ENCODE measurements at regions not wholly inside any gene's neighbourhood (a gene's known extent, or its start where the extent isn't known, plus 50 kb on each side); places are given as distances from the start of the nearest gene placed in this dataset.

DNA sequence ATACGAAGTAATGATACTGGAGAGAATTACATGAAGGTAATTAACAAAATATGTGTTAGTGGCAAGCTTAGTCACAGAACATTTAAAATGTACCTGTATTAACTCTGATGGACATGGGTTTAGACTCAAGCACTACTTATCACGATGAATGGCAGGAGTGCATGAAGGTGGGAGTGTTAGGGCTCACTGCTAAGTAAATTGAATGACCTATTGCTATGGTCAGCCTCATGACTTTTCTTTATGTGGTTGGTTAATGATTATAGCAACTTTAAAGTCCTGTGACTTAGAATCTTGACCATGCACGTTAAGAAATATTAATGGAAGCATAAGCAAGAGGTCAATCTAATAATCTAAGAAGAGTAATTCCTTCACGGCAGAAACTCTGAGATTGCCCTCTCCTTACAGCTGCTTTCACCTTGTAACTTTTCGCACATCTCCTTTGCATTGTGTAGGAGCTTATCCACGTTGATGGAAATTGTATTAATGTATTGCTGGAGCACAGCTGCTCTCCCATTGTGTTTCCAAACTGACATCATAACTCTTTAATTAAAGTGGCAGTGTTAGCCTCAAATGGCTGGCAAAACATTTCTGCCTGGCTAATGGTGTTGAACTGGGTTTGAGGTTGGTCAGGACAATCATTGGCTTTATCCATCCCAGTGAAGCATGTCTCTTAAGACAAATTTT lies 114.5 kb downstream of the RXFP2 start:
- TF ChIP-seq, protein P1, sequence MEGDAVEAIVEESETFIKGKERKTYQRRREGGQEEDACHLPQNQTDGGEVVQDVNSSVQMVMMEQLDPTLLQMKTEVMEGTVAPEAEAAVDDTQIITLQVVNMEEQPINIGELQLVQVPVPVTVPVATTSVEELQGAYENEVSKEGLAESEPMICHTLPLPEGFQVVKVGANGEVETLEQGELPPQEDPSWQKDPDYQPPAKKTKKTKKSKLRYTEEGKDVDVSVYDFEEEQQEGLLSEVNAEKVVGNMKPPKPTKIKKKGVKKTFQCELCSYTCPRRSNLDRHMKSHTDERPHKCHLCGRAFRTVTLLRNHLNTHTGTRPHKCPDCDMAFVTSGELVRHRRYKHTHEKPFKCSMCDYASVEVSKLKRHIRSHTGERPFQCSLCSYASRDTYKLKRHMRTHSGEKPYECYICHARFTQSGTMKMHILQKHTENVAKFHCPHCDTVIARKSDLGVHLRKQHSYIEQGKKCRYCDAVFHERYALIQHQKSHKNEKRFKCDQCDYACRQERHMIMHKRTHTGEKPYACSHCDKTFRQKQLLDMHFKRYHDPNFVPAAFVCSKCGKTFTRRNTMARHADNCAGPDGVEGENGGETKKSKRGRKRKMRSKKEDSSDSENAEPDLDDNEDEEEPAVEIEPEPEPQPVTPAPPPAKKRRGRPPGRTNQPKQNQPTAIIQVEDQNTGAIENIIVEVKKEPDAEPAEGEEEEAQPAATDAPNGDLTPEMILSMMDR (conservative IDR thresholded peaks at IDR 0.05; ENCODE audit: low read depth, low read length): no peak
- no peak overlapping the region for H3K4me3 ChIP-seq (ENCODE audit: low read depth, low read length)
- DNase-seq (ENCODE audit: low read depth): no peak

DNA sequence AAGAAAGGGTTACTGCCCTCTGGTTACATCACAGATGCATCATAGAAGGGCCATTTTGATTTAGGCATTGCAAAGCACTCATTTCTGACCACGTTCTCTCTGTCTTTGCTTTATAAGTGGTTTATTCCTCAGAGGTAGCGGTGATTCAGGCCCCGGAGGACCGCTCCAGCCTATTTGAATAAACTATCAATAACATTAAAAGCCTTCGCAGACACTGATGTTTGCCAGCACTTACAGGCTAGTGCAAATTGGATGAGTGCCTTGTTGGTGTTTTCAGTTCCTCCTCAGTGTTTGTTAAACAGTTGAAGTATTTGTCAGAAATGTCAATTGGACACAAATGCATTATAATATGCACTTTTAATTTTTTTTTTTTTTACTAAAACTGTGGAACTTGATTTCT lies 120.2 kb downstream of the RXFP2 start:
- TF ChIP-seq, protein P1 (conservative IDR thresholded peaks at IDR 0.05; ENCODE audit: low read depth, low read length): no peak
- H3K4me3 ChIP-seq (ENCODE audit: low read depth, low read length): no peak overlapping the region
- no peak for DNase-seq (ENCODE audit: low read depth)

DNA sequence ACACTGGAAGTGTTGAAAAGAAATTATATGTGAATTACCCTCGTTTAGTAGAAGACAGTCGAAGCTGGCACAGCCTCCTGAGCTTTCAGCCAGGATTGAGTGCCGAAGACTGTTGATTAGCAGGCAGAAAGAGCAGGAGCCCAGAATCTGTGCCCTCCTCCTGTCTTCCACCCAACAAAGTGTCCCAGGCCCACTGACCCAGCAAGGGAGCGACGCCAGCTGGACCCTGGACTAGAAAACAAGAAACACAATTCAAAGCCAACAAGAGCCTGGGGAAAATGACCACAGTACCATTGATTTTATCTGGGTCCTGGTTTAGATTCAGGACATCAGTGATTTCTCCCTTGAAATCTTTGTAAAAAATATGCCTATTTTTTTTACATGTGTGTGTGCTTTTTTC lies 120.7 kb downstream of the RXFP2 start:
- H3K4me3 ChIP-seq (ENCODE audit: low read depth, low read length): no peak overlapping the region
- no peak for DNase-seq (ENCODE audit: low read depth)
- TF ChIP-seq, protein P1 (conservative IDR thresholded peaks at IDR 0.05; ENCODE audit: low read depth, low read length): no peak

- H3K4me3 ChIP-seq (ENCODE audit: low read depth, low read length): no peak overlapping the region
- TF ChIP-seq, protein P1 (conservative IDR thresholded peaks at IDR 0.05; ENCODE audit: low read depth, low read length): no peak
- DNase-seq (ENCODE audit: low read depth): no peak
Observed at GRCh38 chr13:31862828-31863227, 123.5 kb downstream of the RXFP2 start.

DNA sequence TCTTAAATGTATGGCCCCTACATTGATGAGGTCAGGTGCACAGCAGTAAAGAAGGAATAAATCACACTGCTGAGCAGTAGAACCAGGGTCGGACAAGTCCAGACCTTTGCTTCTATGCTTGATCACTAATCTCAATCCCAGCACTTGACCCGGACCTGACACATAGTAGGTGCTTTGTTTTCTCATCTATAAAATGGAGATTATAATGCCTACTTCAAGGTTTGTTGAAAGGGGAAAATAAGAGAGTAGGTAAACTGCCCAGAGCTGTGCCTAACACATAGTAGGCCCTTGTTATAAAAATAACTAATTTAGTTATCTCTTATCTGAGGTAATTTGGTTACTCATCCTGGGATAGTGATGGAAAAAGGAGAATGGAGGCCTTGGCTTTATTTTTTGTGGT lies 125.0 kb downstream of the RXFP2 start:
- H3K4me3 ChIP-seq (ENCODE audit: low read depth, low read length): no peak overlapping the region
- DNase-seq (ENCODE audit: low read depth): no peak
- TF ChIP-seq, protein P1 (conservative IDR thresholded peaks at IDR 0.05; ENCODE audit: low read depth, low read length): no peak

DNA sequence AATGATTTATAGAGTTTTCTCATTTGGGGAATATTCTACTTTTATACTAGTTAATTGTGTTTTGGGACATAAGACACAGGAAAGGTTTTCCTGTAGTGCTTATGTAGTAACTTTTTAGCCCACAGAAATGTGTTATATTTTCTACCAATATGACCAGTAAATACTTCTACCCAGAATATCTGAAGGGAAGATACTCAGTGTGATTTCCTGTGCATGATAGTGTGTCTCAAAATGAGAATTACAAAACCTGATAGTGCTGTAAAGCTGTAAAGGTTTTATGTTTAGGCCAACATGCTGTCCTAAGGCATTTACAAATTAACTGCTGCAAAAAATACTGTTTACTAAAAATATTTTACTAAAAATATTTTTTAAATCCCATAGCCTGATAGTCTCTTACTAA lies 126.8 kb downstream of the RXFP2 start:
- no peak overlapping the region for H3K4me3 ChIP-seq (ENCODE audit: low read depth, low read length)
- DNase-seq (ENCODE audit: low read depth): no peak
- TF ChIP-seq, protein P1 (conservative IDR thresholded peaks at IDR 0.05; ENCODE audit: low read depth, low read length): no peak

DNA sequence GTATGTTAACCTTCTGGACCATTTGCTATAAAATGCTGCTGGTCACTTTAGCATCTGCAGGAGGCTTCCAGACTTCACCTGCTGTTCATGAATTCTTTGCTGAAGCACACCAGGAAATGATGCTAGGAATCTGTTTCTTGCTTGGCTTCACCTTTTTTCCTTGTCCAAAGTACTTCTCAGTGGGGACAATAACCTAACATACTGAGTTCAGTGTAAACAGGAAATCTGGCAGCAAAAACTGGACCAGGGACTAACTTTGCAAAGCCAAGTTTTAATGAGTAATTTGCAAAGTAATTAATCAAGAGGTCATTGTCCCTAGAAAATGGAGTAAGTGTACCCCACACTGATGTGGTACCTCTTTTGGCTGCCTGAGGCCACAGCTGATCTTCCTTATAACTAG lies 128.4 kb downstream of the RXFP2 start:
- no peak for DNase-seq (ENCODE audit: low read depth)
- TF ChIP-seq, protein P1 (conservative IDR thresholded peaks at IDR 0.05; ENCODE audit: low read depth, low read length): no peak
- no peak overlapping the region for H3K4me3 ChIP-seq (ENCODE audit: low read depth, low read length)
